Activated CD8-positive, alpha-beta T cell treated with anti-CD3 and anti-CD28 coated beads for 36 hours (primary cell): ENCODE measurements at regions not wholly inside any gene's neighbourhood (a gene's known extent, or its start where the extent isn't known, plus 50 kb on each side); places are given as distances from the start of the nearest gene placed in this dataset.

Experiments used
- ATAC-seq: fragments of 200-7000 bp; cut with Tn5 transposase; one replicate; pipeline ENCODE4 v1.10.0; 2021; ENCODE audit warnings: mild to moderate bottlenecking, moderate library complexity
- CTCF ChIA-PET: fragments of 350-600 bp; sonication (Branson Sonifier 250); formaldehyde crosslinking; loops from one replicate; lab custom pipeline; 2021; ENCODE audit warnings: antibody characterized with exemption; lab: Charles Lee
- POLR2A ChIA-PET: fragments of 350-600 bp; sonication (Branson Sonifier 250); formaldehyde crosslinking; loops from one replicate; lab custom pipeline; 2021; ENCODE audit warnings: antibody characterized with exemption; lab: Charles Lee
- DNase-seq: peaks from one replicate; pipeline ENCODE4 v3.0.0-alpha.2; 2020
- H3K27ac Mint-ChIP-seq: one replicate; pipeline ENCODE4 v1.8.0; 2021; ENCODE audit warnings: mild to moderate bottlenecking, mixed read lengths
- H3K27me3 Mint-ChIP-seq: one replicate; pipeline ENCODE4 v1.8.0; 2021; ENCODE audit warnings: mixed read lengths
- H3K36me3 Mint-ChIP-seq: one replicate; pipeline ENCODE4 v1.8.0; 2021; ENCODE audit warnings: low read depth, mixed read lengths
- H3K4me1 Mint-ChIP-seq: one replicate; pipeline ENCODE4 v1.8.0; 2021; ENCODE audit warnings: low read depth, mixed read lengths
- H3K4me3 Mint-ChIP-seq: one replicate; pipeline ENCODE4 v1.8.0; 2021; ENCODE audit warnings: mild to moderate bottlenecking, moderate library complexity, mixed read lengths
- H3K9me3 Mint-ChIP-seq: one replicate; pipeline ENCODE4 v1.8.0; 2021; ENCODE audit warnings: mixed read lengths
- intact Hi-C: fragments of 100-400 bp; cut with micrococcal nuclease; formaldehyde crosslinking; loops from one replicate; pipeline ENCODE4 v1.10.0; 2022
- TF ChIP-seq, protein P1 (sequence below): fragments of 200-600 bp; IDR thresholded peaks from one replicate; pipeline ENCODE4 v1.8.0; 2022; ENCODE audit warnings: antibody characterized with exemption, mild to moderate bottlenecking

GRCh38 chr14:43145361-43145760, 1361.7 kb downstream of the FSCB start:
- CTCF ChIA-PET: no interaction called here
- H3K27me3 Mint-ChIP-seq: no peaks in the 10 kb centered on the region
- TF ChIP-seq, protein P1, sequence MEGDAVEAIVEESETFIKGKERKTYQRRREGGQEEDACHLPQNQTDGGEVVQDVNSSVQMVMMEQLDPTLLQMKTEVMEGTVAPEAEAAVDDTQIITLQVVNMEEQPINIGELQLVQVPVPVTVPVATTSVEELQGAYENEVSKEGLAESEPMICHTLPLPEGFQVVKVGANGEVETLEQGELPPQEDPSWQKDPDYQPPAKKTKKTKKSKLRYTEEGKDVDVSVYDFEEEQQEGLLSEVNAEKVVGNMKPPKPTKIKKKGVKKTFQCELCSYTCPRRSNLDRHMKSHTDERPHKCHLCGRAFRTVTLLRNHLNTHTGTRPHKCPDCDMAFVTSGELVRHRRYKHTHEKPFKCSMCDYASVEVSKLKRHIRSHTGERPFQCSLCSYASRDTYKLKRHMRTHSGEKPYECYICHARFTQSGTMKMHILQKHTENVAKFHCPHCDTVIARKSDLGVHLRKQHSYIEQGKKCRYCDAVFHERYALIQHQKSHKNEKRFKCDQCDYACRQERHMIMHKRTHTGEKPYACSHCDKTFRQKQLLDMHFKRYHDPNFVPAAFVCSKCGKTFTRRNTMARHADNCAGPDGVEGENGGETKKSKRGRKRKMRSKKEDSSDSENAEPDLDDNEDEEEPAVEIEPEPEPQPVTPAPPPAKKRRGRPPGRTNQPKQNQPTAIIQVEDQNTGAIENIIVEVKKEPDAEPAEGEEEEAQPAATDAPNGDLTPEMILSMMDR: no peak
- H3K27ac Mint-ChIP-seq: no peak overlapping the region
- H3K36me3 Mint-ChIP-seq: no peaks in the 10 kb centered on the region
- ATAC-seq (no peak), DNase-seq (no peak)
- intact Hi-C loops: no loop called here
- no peak overlapping the region for H3K4me3 Mint-ChIP-seq
- POLR2A ChIA-PET: no interaction called here
- H3K4me1 Mint-ChIP-seq: no peaks in the 10 kb centered on the region
- peaks cover 3% of the 10 kb centered on the region for H3K9me3 Mint-ChIP-seq

- intact Hi-C loops: no loop called here
- H3K27me3 Mint-ChIP-seq: no peaks in the 10 kb centered on the region
- no peak overlapping the region for H3K27ac Mint-ChIP-seq
- ATAC-seq (no peak), DNase-seq (no peak)
- no peaks in the 10 kb centered on the region for H3K36me3 Mint-ChIP-seq
- CTCF ChIA-PET: interaction anchor here (0.6 kb wide), 1 partner anchor 1115 kb away, joined by 3 read pairs; no protein-coding TSS in a partner anchor
- H3K4me3 Mint-ChIP-seq: no peak overlapping the region
- POLR2A ChIA-PET: no interaction called here
- no peaks in the 10 kb centered on the region for H3K4me1 Mint-ChIP-seq
- TF ChIP-seq, protein P1: no peak
- H3K9me3 Mint-ChIP-seq: peaks cover 8% of the 10 kb centered on the region
These were observed 1364.0 kb downstream of the FSCB start for GRCh38 chr14:43143106-43143505.

- CTCF ChIA-PET: no interaction called here
- intact Hi-C loops: no loop called here
- ATAC-seq (no peak), DNase-seq (no peak)
- Mint-ChIP-seq H3K27me3 (no peaks in the 10 kb centered on the region), H3K4me1 (no peaks in the 10 kb centered on the region), H3K36me3 (no peaks in the 10 kb centered on the region), H3K27ac (no peak overlapping the region), H3K4me3 (no peak overlapping the region), H3K9me3 (peaks cover 11% of the 10 kb centered on the region)
- POLR2A ChIA-PET: no interaction called here
- TF ChIP-seq, protein P1: no peak
These were observed 1365.4 kb downstream of the FSCB start for GRCh38 chr14:43141636-43142191.

DNA sequence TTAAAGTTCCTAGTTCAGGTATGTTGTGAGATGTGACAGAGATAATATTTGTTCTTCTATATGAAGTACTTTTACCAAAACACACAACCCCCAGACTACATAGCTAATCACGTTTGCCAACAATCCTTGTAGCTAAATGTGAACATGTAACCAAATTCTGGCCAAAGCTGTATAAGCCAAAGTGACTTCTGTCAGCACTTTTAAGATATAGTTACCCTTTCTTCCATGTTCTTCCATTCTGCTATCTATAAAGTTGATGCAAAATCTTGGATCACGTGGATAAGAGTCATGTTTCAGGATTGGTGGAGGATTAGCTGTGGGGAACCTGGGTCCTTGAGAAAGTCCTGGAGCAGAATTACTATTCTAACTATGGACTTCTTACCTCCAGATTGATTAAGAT, 1366.6 kb downstream of the FSCB start:
- intact Hi-C loops: no loop called here
- Mint-ChIP-seq H3K27ac (no peak overlapping the region), H3K4me3 (no peak overlapping the region), H3K36me3 (no peaks in the 10 kb centered on the region), H3K9me3 (peaks cover 15% of the 10 kb centered on the region), H3K27me3 (no peaks in the 10 kb centered on the region), H3K4me1 (no peaks in the 10 kb centered on the region)
- ChIA-PET POLR2A (interaction anchor here (0.6 kb wide), 1 partner anchor 309 kb away, joined by 3 read pairs; no protein-coding TSS in a partner anchor), CTCF (no interaction called here)
- DNase-seq: no peak
- TF ChIP-seq, protein P1: no peak
- no peak for ATAC-seq

DNA sequence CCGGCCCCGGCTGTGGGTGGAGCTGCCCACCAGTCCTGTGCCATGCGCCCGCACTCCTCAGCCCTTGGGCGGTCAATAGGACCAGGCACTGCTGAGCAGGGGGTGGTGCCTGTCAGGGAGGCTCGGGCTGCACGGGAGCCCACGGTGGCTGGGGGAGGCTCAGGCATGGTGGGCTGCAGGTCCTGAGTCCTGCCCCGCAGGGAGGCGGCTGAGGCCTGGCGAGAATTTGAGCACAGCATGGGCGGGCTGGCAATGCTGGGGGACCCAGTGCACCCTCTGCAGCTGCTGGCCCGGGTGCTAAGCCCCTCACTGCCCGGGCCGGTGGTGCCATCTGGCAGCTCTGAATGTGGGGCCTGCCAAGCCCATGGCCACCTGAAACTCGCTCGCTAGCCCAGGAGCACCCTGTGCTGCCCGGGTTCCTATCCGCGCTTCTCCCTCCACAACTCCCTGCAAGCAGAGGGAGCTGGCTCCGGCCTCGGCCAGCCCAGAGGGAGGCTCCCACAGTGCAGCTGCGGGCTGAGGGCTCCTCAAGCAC, 1371.1 kb downstream of the FSCB start:
- TF ChIP-seq, protein P1: no peak
- Mint-ChIP-seq H3K4me3 (no peak overlapping the region), H3K4me1 (no peaks in the 10 kb centered on the region), H3K27me3 (no peaks in the 10 kb centered on the region), H3K9me3 (peaks cover 21% of the 10 kb centered on the region), H3K36me3 (no peaks in the 10 kb centered on the region), H3K27ac (no peak overlapping the region)
- CTCF ChIA-PET: no interaction called here
- intact Hi-C loops: no loop called here
- POLR2A ChIA-PET: no interaction called here
- DNase-seq: no peak
- ATAC-seq: no peak
